B cell (primary cell): ENCODE measurements at regions not wholly inside any gene's neighbourhood (a gene's known extent, or its start where the extent isn't known, plus 50 kb on each side); places are given as distances from the start of the nearest gene placed in this dataset.

ENCODE experiments used
- ATAC-seq: fragments of 200-7000 bp; cut with Tn5 transposase; one replicate; pipeline ENCODE4 v1.10.0; 2021; ENCODE audit warnings: low read depth, mild to moderate bottlenecking, moderate number of reproducible peaks, moderate library complexity
- CTCF ChIA-PET: fragments of 350-600 bp; sonication (Branson Sonifier 250); formaldehyde crosslinking; loops from one replicate; lab custom pipeline; 2021; ENCODE audit warnings: antibody characterized with exemption, inconsistent platforms; lab: Charles Lee
- POLR2A ChIA-PET: fragments of 350-600 bp; sonication (Branson Sonifier 250); formaldehyde crosslinking; loops from one replicate; lab custom pipeline; 2021; ENCODE audit warnings: antibody characterized with exemption; lab: Charles Lee
- DNase-seq: peaks from one replicate; pipeline ENCODE4 v3.0.0; 2013
- H2AFZ ChIP-seq: 2 replicates; pipeline ENCODE4 v1.6.1; 2012; ENCODE audit warnings: mild to moderate bottlenecking, low read depth, low read length; ENCODE audit not compliant: insufficient read depth, poor library complexity, severe bottlenecking
- H3K27ac ChIP-seq, 2 donors: 1 replicate in 1 of 2; 2 replicates in 1 of 2; pipeline ENCODE4 v1.5.1; 2012 to 2013; ENCODE audit warnings: low read length in 2 of 2, mild to moderate bottlenecking in 2 of 2, moderate library complexity in 1 of 2
- H3K27me3 ChIP-seq, 4 experiments: fragments of 200-600 bp in 1 of 4; sonication (generic) in 1 of 4; replicated peaks in 1 of 4; 1 replicate in 2 of 4; 2 replicates in 2 of 4; pipeline versions ENCODE4 v1.6.1 to v1.7.0; 2013 to 2016; ENCODE audit warnings: low read length in 3 of 4, mild to moderate bottlenecking in 2 of 4, mixed read lengths in 1 of 4, moderate library complexity in 1 of 4; ENCODE audit not compliant: insufficient read depth in 4 of 4, control insufficient read depth in 3 of 4; ENCODE audit errors: control extremely low read depth in 1 of 4
- H3K36me3 ChIP-seq, 2 experiments: replicated peaks in 1 of 2; 1 replicate in 1 of 2; 2 replicates in 1 of 2; pipeline versions ENCODE4 v1.6.1 to v1.7.1; 2013; ENCODE audit warnings: low read length in 1 of 2; ENCODE audit not compliant: insufficient read depth in 2 of 2, control insufficient read depth in 1 of 2; ENCODE audit errors: control extremely low read depth in 1 of 2, extremely low read depth in 1 of 2
- H3K4me1 ChIP-seq, 2 donors: fragments of 200-600 bp in 1 of 2; sonication (generic) in 1 of 2; 1 replicate in 1 of 2; 2 replicates in 1 of 2; pipeline versions ENCODE4 v1.5.1 to v1.6.1; 2013 to 2017; ENCODE audit warnings: low read length in 2 of 2; ENCODE audit not compliant: control insufficient read depth in 2 of 2, insufficient read depth in 2 of 2
- H3K4me2 ChIP-seq: replicated peaks from 2 replicates; pipeline ENCODE3; 2012; ENCODE audit warnings: mild to moderate bottlenecking, low read depth, low read length; ENCODE audit not compliant: poor library complexity, severe bottlenecking
- H3K4me3 ChIP-seq, 5 experiments: fragments of 200-600 bp in 1 of 5; sonication (generic) in 1 of 5; 1 replicate in 3 of 5; 2 replicates in 2 of 5; pipeline versions ENCODE4 v1.5.1 to v1.7.0; 2011 to 2016; ENCODE audit warnings: low read length in 4 of 5, mild to moderate bottlenecking in 4 of 5, low read depth in 2 of 5, control low read depth in 1 of 5, moderate library complexity in 1 of 5; ENCODE audit not compliant: insufficient read depth in 1 of 5; ENCODE audit errors: control extremely low read depth in 1 of 5, extremely low read depth in 1 of 5
- H3K79me2 ChIP-seq: fragments of 200-600 bp; sonication (generic); one replicate; pipeline ENCODE4 v1.6.0; 2016; ENCODE audit warnings: low read length; ENCODE audit not compliant: control insufficient read depth, insufficient read depth
- H3K9ac ChIP-seq: fragments of 200-600 bp; sonication (generic); 2 replicates; pipeline ENCODE4 v1.6.1; 2017; ENCODE audit warnings: mild to moderate bottlenecking, low read length, moderate library complexity
- H3K9me3 ChIP-seq, 3 donors: one replicate each; pipeline versions ENCODE4 v1.6.1 to v1.7.1; 2013; ENCODE audit warnings: low read length in 2 of 3; ENCODE audit not compliant: control insufficient read depth in 2 of 3, insufficient read depth in 1 of 3; ENCODE audit errors: control extremely low read depth in 1 of 3
- H4K20me1 ChIP-seq: 2 replicates; pipeline ENCODE4 v1.6.0; 2012; ENCODE audit warnings: mild to moderate bottlenecking, low read length; ENCODE audit not compliant: insufficient read depth, control insufficient read depth, poor library complexity, severe bottlenecking
- H3K27ac Mint-ChIP-seq: one replicate; pipeline ENCODE4 v1.8.0; 2021; ENCODE audit warnings: mixed read lengths
- H3K27me3 Mint-ChIP-seq: one replicate; pipeline ENCODE4 v1.8.0; 2021; ENCODE audit warnings: mixed read lengths
- H3K4me1 Mint-ChIP-seq: one replicate; pipeline ENCODE4 v1.8.0; 2021; ENCODE audit warnings: mixed read lengths
- H3K4me3 Mint-ChIP-seq: one replicate; pipeline ENCODE4 v1.8.0; 2021; ENCODE audit warnings: mixed read lengths
- H3K9me3 Mint-ChIP-seq: one replicate; pipeline ENCODE4 v1.8.0; 2022; ENCODE audit warnings: mixed read lengths; ENCODE audit not compliant: insufficient read depth
- CTCF ChIP-seq: fragments of 200-600 bp; IDR thresholded peaks from one replicate; pipeline ENCODE4 v1.8.0; 2022; ENCODE audit warnings: antibody characterized with exemption, mild to moderate bottlenecking
- EZH2 ChIP-seq: IDR thresholded peaks from 2 replicates; pipeline ENCODE4 v1.6.1; 2012; ENCODE audit warnings: borderline replicate concordance, low read depth, mild to moderate bottlenecking, moderate library complexity, low read length; ENCODE audit not compliant: insufficient read depth, poor library complexity, severe bottlenecking
- WGBS: methylation state at CpG from one replicate; pipeline ENCODE4 v1.1.5; 2013; ENCODE audit warnings: missing lambda C conversion rate; ENCODE audit not compliant: insufficient coverage; 5-methylcytosine and 5-hydroxymethylcytosine counted together
- intact Hi-C: fragments of 100-400 bp; cut with micrococcal nuclease; formaldehyde crosslinking; loops from one replicate; pipeline ENCODE4 v1.10.0; 2022

GRCh38 chr15:47857776-47858167 lies 140.5 kb downstream of the SEMA6D start:
- Mint-ChIP-seq H3K27ac (no peak overlapping the region), H3K9me3 (no peaks in the 10 kb centered on the region), H3K4me1 (peaks cover 5% of the 10 kb centered on the region), H3K27me3 (no peaks in the 10 kb centered on the region), H3K4me3 (no peak overlapping the region)
- H3K9ac ChIP-seq: no peak overlapping the region
- no peaks in the 10 kb centered on the region for H3K9me3 ChIP-seq
- ChIA-PET CTCF (no interaction called here), POLR2A (no interaction called here)
- peaks cover 0 to 7% of the 10 kb centered on the region in 2 donors for H3K4me1 ChIP-seq
- intact Hi-C loops: no loop called here
- no peaks in the 10 kb centered on the region for H3K36me3 ChIP-seq
- DNase-seq (peak; percentile 8), ATAC-seq (no peak)
- 0% methylated on average over 2 of the region's 3 CpGs for WGBS
- H3K27me3 ChIP-seq: peaks cover 0 to 3% (median 0%) of the 10 kb centered on the region in 4 experiments
- no peaks in the 10 kb centered on the region for H4K20me1 ChIP-seq
- no peak overlapping the region for H3K27ac ChIP-seq
- H2AFZ ChIP-seq: no peak overlapping the region
- H3K79me2 ChIP-seq: no peaks in the 10 kb centered on the region
- no peak overlapping the region for H3K4me3 ChIP-seq
- TF ChIP-seq EZH2 (no peak), CTCF (no peak)
- H3K4me2 ChIP-seq: no peak overlapping the region

- TF ChIP-seq CTCF (no peak), EZH2 (no peak)
- intact Hi-C loops: no loop called here
- Histone ChIP-seq H3K36me3 (no peaks in the 10 kb centered on the region), H3K27ac (no peak overlapping the region), H3K9ac (no peak overlapping the region), H3K4me3 (no peak overlapping the region), H4K20me1 (no peaks in the 10 kb centered on the region), H2AFZ (no peak overlapping the region), H3K4me1 (peaks cover 0 to 7% of the 10 kb centered on the region in 2 donors), H3K9me3 (no peaks in the 10 kb centered on the region), H3K27me3 (peaks cover 0 to 3% (median 0%) of the 10 kb centered on the region in 4 experiments), H3K79me2 (no peaks in the 10 kb centered on the region), H3K4me2 (no peak overlapping the region)
- no peaks in the 10 kb centered on the region for H3K27me3 Mint-ChIP-seq
- H3K27ac Mint-ChIP-seq: no peak overlapping the region
- H3K4me3 Mint-ChIP-seq: no peak overlapping the region
- ATAC-seq (no peak), DNase-seq (no peak)
- peaks cover 4% of the 10 kb centered on the region for H3K9me3 Mint-ChIP-seq
- ChIA-PET POLR2A (no interaction called here), CTCF (no interaction called here)
- WGBS: 100% methylated on average over 3 of the region's 10 CpGs
- peaks cover 5% of the 10 kb centered on the region for H3K4me1 Mint-ChIP-seq
Measured at GRCh38 chr15:47861111-47861903, 144.0 kb downstream of the SEMA6D start.
